HEK293 (cell line): ENCODE measurements at regions not wholly inside any gene's neighbourhood (a gene's known extent, or its start where the extent isn't known, plus 50 kb on each side); places are given as distances from the start of the nearest gene placed in this dataset.
"Not testable (repeated sequence)": the region's sequence is repeated elsewhere in the genome, so short reads cannot be mapped to it uniquely, and the experiment has no call there.

Source experiments
- CTCF ChIA-PET: fragments of 350-600 bp; formaldehyde crosslinking; extraction: SDS; loops from one replicate; lab custom pipeline; 2021; ENCODE audit warnings: antibody characterized with exemption; lab: Yijun Ruan, JAX
- POLR2A ChIA-PET: fragments of 300-600 bp; formaldehyde crosslinking; extraction: SDS; loops from one replicate; lab custom pipeline; 2020; ENCODE audit warnings: antibody characterized with exemption, inconsistent platforms; lab: Yijun Ruan, JAX
- H3K27ac ChIP-seq: fragments of 200-500 bp; sonication (Bioruptor generic); 2 replicates; pipeline ENCODE4 v1.5.1; 2014; ENCODE audit warnings: low read depth, low read length, control low read depth, inconsistent platforms; ENCODE audit errors: extremely low read depth
- H3K36me3 ChIP-seq, 2 experiments: fragments of 200-500 bp in 1 of 2; sonication (Bioruptor generic) in 1 of 2; 1 replicate in 1 of 2; 2 replicates in 1 of 2; pipeline ENCODE4 v1.5.1; 2014 to 2017; ENCODE audit warnings: inconsistent platforms in 2 of 2, low read length in 2 of 2; ENCODE audit not compliant: control insufficient read depth in 2 of 2, insufficient read depth in 1 of 2
- H3K4me1 ChIP-seq: fragments of 200-500 bp; sonication (Bioruptor generic); 2 replicates; pipeline ENCODE4 v1.5.1; 2014; ENCODE audit warnings: mild to moderate bottlenecking, low read length, inconsistent platforms; ENCODE audit not compliant: control insufficient read depth, insufficient read depth
- H3K4me3 ChIP-seq: 2 replicates; pipeline ENCODE4 v1.5.1; 2011; ENCODE audit warnings: low read depth, mild to moderate bottlenecking, control low read depth, low read length, moderate library complexity
- H3K9me3 ChIP-seq: fragments of 200-500 bp; sonication (Bioruptor generic); 2 replicates; pipeline ENCODE4 v1.5.1; 2014; ENCODE audit warnings: low read depth, low read length, inconsistent platforms; ENCODE audit not compliant: control insufficient read depth, insufficient read depth
- HIC1 ChIP-seq: fragments of 450-650 bp; formaldehyde crosslinking; IDR thresholded peaks from 2 replicates; pipeline ENCODE4 v1.5.1; 2016; ENCODE audit warnings: missing biosample characterization, missing genetic modification characterization
- KLF7 ChIP-seq: fragments of 450-650 bp; formaldehyde crosslinking; IDR thresholded peaks from 2 replicates; pipeline ENCODE4 v1.5.1; 2016; ENCODE audit warnings: missing biosample characterization, missing genetic modification characterization, borderline replicate concordance
- MEIS1 ChIP-seq: sonication (generic); formaldehyde crosslinking; IDR thresholded peaks from 2 replicates; pipeline ENCODE4 v1.8.1; 2022; ENCODE audit warnings: missing genetic modification reagents, mild to moderate bottlenecking, borderline replicate concordance
- MZF1 ChIP-seq: fragments of 450-650 bp; formaldehyde crosslinking; IDR thresholded peaks from 2 replicates; pipeline ENCODE4 v1.5.1; 2017; ENCODE audit warnings: missing biosample characterization, missing genetic modification characterization, borderline replicate concordance
- YY2 ChIP-seq: fragments of 450-650 bp; formaldehyde crosslinking; IDR thresholded peaks from 2 replicates; pipeline ENCODE4 v1.5.1; 2016; ENCODE audit warnings: missing biosample characterization, missing genetic modification characterization
- ZBTB1 ChIP-seq: fragments of 450-650 bp; formaldehyde crosslinking; IDR thresholded peaks from 2 replicates; pipeline ENCODE4 v1.5.1; 2016; ENCODE audit warnings: missing biosample characterization, missing genetic modification characterization
- ZBTB17 ChIP-seq: fragments of 450-650 bp; formaldehyde crosslinking; IDR thresholded peaks from 2 replicates; pipeline ENCODE4 v1.5.1; 2016; ENCODE audit warnings: missing biosample characterization, missing genetic modification characterization
- ZBTB44 ChIP-seq: fragments of 450-650 bp; IDR thresholded peaks from 2 replicates; pipeline ENCODE4 v1.5.1; 2018; ENCODE audit warnings: missing biosample characterization, mild to moderate bottlenecking, missing genetic modification characterization
- ZFP69B ChIP-seq: fragments of 450-650 bp; formaldehyde crosslinking; IDR thresholded peaks from 2 replicates; pipeline ENCODE4 v1.5.1; 2016; ENCODE audit warnings: missing biosample characterization, missing genetic modification characterization
- ZNF112 ChIP-seq: fragments of 450-650 bp; formaldehyde crosslinking; IDR thresholded peaks from 2 replicates; pipeline ENCODE4 v1.5.0; 2017; ENCODE audit warnings: missing biosample characterization, missing genetic modification characterization
- ZNF157 ChIP-seq: fragments of 450-650 bp; formaldehyde crosslinking; IDR thresholded peaks from 2 replicates; pipeline ENCODE4 v1.5.1; 2016; ENCODE audit warnings: missing biosample characterization, missing genetic modification characterization
- ZNF175 ChIP-seq: fragments of 450-650 bp; formaldehyde crosslinking; IDR thresholded peaks from 2 replicates; pipeline ENCODE4 v1.5.1; 2016; ENCODE audit warnings: missing biosample characterization, missing genetic modification characterization
- ZNF202 ChIP-seq: fragments of 450-650 bp; formaldehyde crosslinking; IDR thresholded peaks from 2 replicates; pipeline ENCODE4 v1.5.1; 2016; ENCODE audit warnings: missing biosample characterization, missing genetic modification characterization, borderline replicate concordance
- ZNF24 ChIP-seq: fragments of 450-650 bp; formaldehyde crosslinking; IDR thresholded peaks from 2 replicates; pipeline ENCODE4 v1.5.1; 2016; ENCODE audit warnings: missing biosample characterization, missing genetic modification characterization
- ZNF248 ChIP-seq: fragments of 450-650 bp; formaldehyde crosslinking; IDR thresholded peaks from 2 replicates; pipeline ENCODE4 v1.5.1; 2017; ENCODE audit warnings: missing biosample characterization, missing genetic modification characterization
- ZNF266 ChIP-seq: fragments of 450-650 bp; formaldehyde crosslinking; IDR thresholded peaks from 2 replicates; pipeline ENCODE4 v1.5.1; 2016; ENCODE audit warnings: missing biosample characterization, missing genetic modification characterization, low read depth
- ZNF416 ChIP-seq: fragments of 450-650 bp; formaldehyde crosslinking; IDR thresholded peaks from 2 replicates; pipeline ENCODE4 v1.5.1; 2016; ENCODE audit warnings: missing biosample characterization, missing genetic modification characterization
- ZNF423 ChIP-seq: fragments of 450-650 bp; formaldehyde crosslinking; IDR thresholded peaks from 2 replicates; pipeline ENCODE4 v1.5.1; 2016; ENCODE audit warnings: missing biosample characterization, missing genetic modification characterization
- ZNF544 ChIP-seq: fragments of 450-650 bp; formaldehyde crosslinking; IDR thresholded peaks from 2 replicates; pipeline ENCODE4 v1.5.0; 2017; ENCODE audit warnings: missing biosample characterization, missing genetic modification characterization
- ZNF549 ChIP-seq: fragments of 450-650 bp; IDR thresholded peaks from 2 replicates; pipeline ENCODE4 v1.5.1; 2018; ENCODE audit warnings: missing biosample characterization, missing genetic modification characterization, mild to moderate bottlenecking, inconsistent platforms, moderate library complexity
- TF ChIP-seq, protein P1 (sequence below): fragments of 450-650 bp; formaldehyde crosslinking; IDR thresholded peaks from 2 replicates; pipeline ENCODE4 v1.5.1; 2016; ENCODE audit warnings: missing biosample characterization, missing genetic modification characterization

GRCh38 chr15:62417439-62417838 is 252.4 kb upstream of the C2CD4B start (continued):
- TF ChIP-seq, protein P1, sequence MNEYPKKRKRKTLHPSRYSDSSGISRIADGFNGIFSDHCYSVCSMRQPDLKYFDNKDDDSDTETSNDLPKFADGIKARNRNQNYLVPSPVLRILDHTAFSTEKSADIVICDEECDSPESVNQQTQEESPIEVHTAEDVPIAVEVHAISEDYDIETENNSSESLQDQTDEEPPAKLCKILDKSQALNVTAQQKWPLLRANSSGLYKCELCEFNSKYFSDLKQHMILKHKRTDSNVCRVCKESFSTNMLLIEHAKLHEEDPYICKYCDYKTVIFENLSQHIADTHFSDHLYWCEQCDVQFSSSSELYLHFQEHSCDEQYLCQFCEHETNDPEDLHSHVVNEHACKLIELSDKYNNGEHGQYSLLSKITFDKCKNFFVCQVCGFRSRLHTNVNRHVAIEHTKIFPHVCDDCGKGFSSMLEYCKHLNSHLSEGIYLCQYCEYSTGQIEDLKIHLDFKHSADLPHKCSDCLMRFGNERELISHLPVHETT (tag by site-specific recombination): no peak
- no peak for TF ChIP-seq MZF1 (tag by site-specific recombination)

- H3K36me3 ChIP-seq, POLR2A ChIA-PET, H3K4me1 ChIP-seq, CTCF ChIA-PET, H3K4me3 ChIP-seq, H3K9me3 ChIP-seq, H3K27ac ChIP-seq: not testable (repeated sequence)
Measured at GRCh38 chr15:62418496-62418895, 253.4 kb upstream of the C2CD4B start.

GRCh38 chr15:62419192-62419591 is 254.1 kb upstream of the C2CD4B start:
- no peaks in the 10 kb centered on the region for H3K36me3 ChIP-seq
- CTCF ChIA-PET: no interaction called here
- no peak overlapping the region for H3K27ac ChIP-seq
- H3K9me3 ChIP-seq: no peaks in the 10 kb centered on the region
- no peaks in the 10 kb centered on the region for H3K4me1 ChIP-seq
- POLR2A ChIA-PET: no interaction called here
- TF ChIP-seq ZBTB1 (tag by site-specific recombination) (no peak), KLF7 (no peak), ZNF175 (tag by site-specific recombination) (no peak), ZNF549 (tag by site-specific recombination) (no peak), ZNF157 (tag by site-specific recombination) (no peak), ZNF112 (tag by site-specific recombination) (no peak), ZBTB17 (tag by site-specific recombination) (no peak), ZBTB44 (tag by site-specific recombination) (no peak), ZNF416 (tag by site-specific recombination) (no peak), ZNF266 (no peak), ZNF202 (no peak), ZNF544 (no peak), ZFP69B (no peak), ZNF423 (tag by site-specific recombination) (no peak), MEIS1 (CRISPR knock-in tag) (no peak), YY2 (tag by site-specific recombination) (no peak), ZNF24 (tag by site-specific recombination) (no peak), HIC1 (no peak), ZNF248 (tag by site-specific recombination) (no peak)
- TF ChIP-seq, all 188 proteins: peak for 0
- no peak overlapping the region for H3K4me3 ChIP-seq

DNA sequence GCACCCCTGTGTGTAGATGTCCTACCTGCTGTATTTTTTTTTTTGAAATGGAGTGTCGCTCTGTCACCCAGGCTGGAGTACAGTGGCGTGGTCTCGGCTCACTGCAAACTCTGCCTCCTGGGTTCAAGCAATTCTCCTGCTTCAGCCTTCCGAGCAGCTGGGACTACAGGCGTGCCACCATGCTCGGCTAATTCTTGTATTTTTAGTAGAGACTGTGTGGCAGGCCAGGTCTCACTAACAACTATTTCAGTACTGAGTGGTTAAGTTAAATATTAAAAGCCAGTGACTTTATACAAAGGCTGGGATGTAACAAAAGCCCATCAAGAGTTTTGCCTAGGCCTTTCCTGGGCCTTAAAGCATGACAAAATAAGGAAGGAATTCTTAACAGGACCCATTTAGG is 255.3 kb upstream of the C2CD4B start:
- H3K4me3 ChIP-seq, CTCF ChIA-PET, H3K36me3 ChIP-seq, POLR2A ChIA-PET, H3K27ac ChIP-seq, H3K9me3 ChIP-seq, H3K4me1 ChIP-seq: not testable (repeated sequence)
